ENCODE measurements at regions not wholly inside any gene's neighbourhood (a gene's known extent, or its start where the extent isn't known, plus 50 kb on each side); places are given as distances from the start of the nearest gene placed in this dataset.

- TF ChIP-seq CTCF (IDR thresholded peaks at IDR 0.05) (no peak), POLR2A (IDR thresholded peaks at IDR 0.05) (no peak), EP300 (IDR thresholded peaks at IDR 0.05) (no peak)
Measured at GRCh38 chr18:71105994-71106546, 817.2 kb downstream of the SOCS6 start.

Data from tibial nerve (tissue), 4 donors.